Right atrium auricular region (tissue), 2 donors: ENCODE measurements at regions not wholly inside any gene's neighbourhood (a gene's known extent, or its start where the extent isn't known, plus 50 kb on each side); places are given as distances from the start of the nearest gene placed in this dataset.

Experiments
- DNase-seq: peaks from one replicate; pipeline ENCODE4 v3.0.0-alpha.2; 2019; ENCODE audit warnings: low spot score
- H3K27ac ChIP-seq, 2 donors: fragments of 200-600 bp; sonication (generic); 1 replicate in 1 of 2; 2 replicates in 1 of 2; pipeline ENCODE4 v1.5.1; 2016 to 2019
- H3K27me3 ChIP-seq, 2 donors: fragments of 200-600 bp; sonication (generic); one replicate each; pipeline versions ENCODE4 v1.5.1 to v1.6.0; 2017 to 2019
- H3K36me3 ChIP-seq: fragments of 200-600 bp; sonication (generic); one replicate; pipeline ENCODE4 v1.5.1; 2016
- H3K4me1 ChIP-seq, 2 donors: fragments of 200-600 bp; sonication (generic); one replicate each; pipeline versions ENCODE4 v1.5.1 to v1.6.0; 2017 to 2019
- H3K4me3 ChIP-seq, 2 donors: fragments of 200-600 bp; sonication (generic); 1 replicate in 1 of 2; 2 replicates in 1 of 2; pipeline ENCODE4 v1.5.1; 2017 to 2019; ENCODE audit warnings: mild to moderate bottlenecking in 1 of 2, moderate library complexity in 1 of 2
- H3K9me3 ChIP-seq, 2 donors: fragments of 200-600 bp; sonication (generic); one replicate each; pipeline ENCODE4 v1.5.1; 2019
- CTCF ChIP-seq, 2 donors: fragments of 200-600 bp; sonication (generic); IDR thresholded peaks; one replicate each; pipeline ENCODE4 v1.5.1; 2019; ENCODE audit warnings: antibody characterized with exemption in 2 of 2

- Histone ChIP-seq H3K9me3 (no peaks in the 10 kb centered on the region), H3K4me1 (no peaks in the 10 kb centered on the region), H3K4me3 (no peak overlapping the region), H3K36me3 (no peaks in the 10 kb centered on the region), H3K27ac (no peak overlapping the region), H3K27me3 (no peaks in the 10 kb centered on the region)
- DNase-seq: no peak
- no peak for TF ChIP-seq CTCF (IDR thresholded peaks at IDR 0.05)
These were observed 163.1 kb downstream of the DICER1 start for GRCh38 chr14:94994245-94994644.

- Histone ChIP-seq H3K4me1 (no peaks in the 10 kb centered on the region), H3K36me3 (no peaks in the 10 kb centered on the region), H3K27ac (no peak overlapping the region), H3K9me3 (peaks cover 0 to 8% of the 10 kb centered on the region in 2 donors), H3K4me3 (no peak overlapping the region), H3K27me3 (no peaks in the 10 kb centered on the region)
- no peak for DNase-seq
- no peak for TF ChIP-seq CTCF (IDR thresholded peaks at IDR 0.05)
These were observed 165.3 kb downstream of the DICER1 start for GRCh38 chr14:94992046-94992445.

- Histone ChIP-seq H3K4me3 (no peak overlapping the region), H3K27ac (no peak overlapping the region), H3K9me3 (peaks cover 0 to 8% of the 10 kb centered on the region in 2 donors), H3K27me3 (no peaks in the 10 kb centered on the region), H3K36me3 (no peaks in the 10 kb centered on the region), H3K4me1 (no peaks in the 10 kb centered on the region)
- TF ChIP-seq CTCF (IDR thresholded peaks at IDR 0.05): no peak
- no peak for DNase-seq
These were observed 167.4 kb downstream of the DICER1 start for GRCh38 chr14:94989946-94990345.

GRCh38 chr14:94989417-94989816 lies 167.9 kb downstream of the DICER1 start:
- TF ChIP-seq CTCF (IDR thresholded peaks at IDR 0.05): no peak

GRCh38 chr14:94987409-94987808 lies 169.9 kb downstream of the DICER1 start:
- peaks cover 0 to 10% of the 10 kb centered on the region in 2 donors for H3K9me3 ChIP-seq
- H3K27me3 ChIP-seq: no peaks in the 10 kb centered on the region
- no peak overlapping the region for H3K4me3 ChIP-seq
- no peak for TF ChIP-seq CTCF (IDR thresholded peaks at IDR 0.05)
- no peaks in the 10 kb centered on the region for H3K36me3 ChIP-seq
- H3K4me1 ChIP-seq: no peaks in the 10 kb centered on the region
- no peak overlapping the region for H3K27ac ChIP-seq
- no peak for DNase-seq

More at GRCh38 chr14:94989417-94989816, 167.9 kb downstream of the DICER1 start:
- H3K27ac ChIP-seq: no peak overlapping the region
- H3K9me3 ChIP-seq: peaks cover 0 to 8% of the 10 kb centered on the region in 2 donors
- no peak overlapping the region for H3K4me3 ChIP-seq
- no peaks in the 10 kb centered on the region for H3K4me1 ChIP-seq
- DNase-seq: no peak
- no peaks in the 10 kb centered on the region for H3K27me3 ChIP-seq
- no peaks in the 10 kb centered on the region for H3K36me3 ChIP-seq

- no peaks in the 10 kb centered on the region for H3K27me3 ChIP-seq
- H3K4me1 ChIP-seq: no peaks in the 10 kb centered on the region
- no peak overlapping the region for H3K4me3 ChIP-seq
- TF ChIP-seq CTCF (IDR thresholded peaks at IDR 0.05): no peak
- peaks cover 0 to 12% of the 10 kb centered on the region in 2 donors for H3K9me3 ChIP-seq
- H3K27ac ChIP-seq: no peak overlapping the region
- H3K36me3 ChIP-seq: no peaks in the 10 kb centered on the region
- no peak for DNase-seq
These were observed 177.4 kb downstream of the DICER1 start for GRCh38 chr14:94979891-94980290.
